GM21576 (cell line): ENCODE measurements at regions not wholly inside any gene's neighbourhood (a gene's known extent, or its start where the extent isn't known, plus 50 kb on each side); places are given as distances from the start of the nearest gene placed in this dataset.

Experiments
- ATAC-seq: cut with Tn5 transposase; IDR thresholded peaks from one replicate; pipeline ENCODE4 v1.9.1; 2021; ENCODE audit warnings: mild to moderate bottlenecking, moderate library complexity; ENCODE audit not compliant: unreplicated experiment

DNA sequence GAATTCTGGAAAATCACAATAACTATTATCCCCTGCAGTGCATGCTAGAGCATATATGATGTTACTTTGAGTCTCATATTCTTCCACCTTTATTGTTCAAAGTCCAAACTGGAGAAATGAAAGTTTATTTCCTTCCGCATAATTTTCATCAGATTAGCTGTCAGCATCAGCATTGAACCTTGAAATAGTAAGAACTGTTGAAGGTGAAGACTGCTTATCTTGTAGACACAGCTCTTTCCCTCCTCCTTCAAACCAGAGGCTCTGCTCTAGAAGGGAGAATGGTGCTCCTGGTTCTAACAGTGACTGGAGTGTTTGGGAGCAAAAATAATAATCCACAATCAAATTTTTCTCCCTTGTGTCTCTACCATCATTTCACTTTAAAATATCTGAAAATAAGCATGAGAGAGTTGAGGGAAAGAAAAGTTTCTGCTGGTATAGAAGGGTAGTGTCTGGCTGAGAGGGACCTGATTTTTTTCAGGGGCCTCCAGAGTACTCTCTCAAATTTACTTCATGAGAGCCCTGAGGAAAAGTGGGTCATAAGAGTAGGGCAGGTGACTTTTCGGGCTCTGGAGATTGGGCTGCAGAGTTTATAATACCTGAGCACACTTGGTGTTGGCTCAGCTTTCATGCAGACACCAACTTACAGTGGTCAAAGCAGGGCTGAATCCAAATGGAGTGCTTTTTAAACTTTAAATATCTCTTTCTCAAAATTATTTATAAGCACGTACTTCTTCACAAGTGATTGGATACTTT, 170.4 kb downstream of the ZDHHC21 start:
- ATAC-seq = no peak

DNA sequence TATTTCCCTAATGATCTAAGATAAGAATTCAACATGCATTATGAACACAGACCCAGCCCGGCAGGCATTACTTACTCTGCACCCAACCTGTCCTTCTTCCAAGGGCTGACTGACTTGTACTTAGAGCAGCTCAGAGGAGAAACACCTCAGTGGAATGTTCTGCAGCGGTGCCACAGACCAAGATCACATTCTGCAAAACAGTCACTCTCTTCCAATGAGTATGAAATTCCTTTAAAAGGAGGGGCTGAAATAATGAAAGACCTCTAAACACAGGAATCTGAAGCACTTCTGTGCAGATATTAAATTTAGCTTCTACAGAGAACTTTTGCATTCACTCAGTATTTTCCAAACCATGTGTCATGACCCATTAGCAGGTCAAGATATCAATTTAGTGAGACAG, 172.9 kb downstream of the ZDHHC21 start:
- no peak for ATAC-seq

DNA sequence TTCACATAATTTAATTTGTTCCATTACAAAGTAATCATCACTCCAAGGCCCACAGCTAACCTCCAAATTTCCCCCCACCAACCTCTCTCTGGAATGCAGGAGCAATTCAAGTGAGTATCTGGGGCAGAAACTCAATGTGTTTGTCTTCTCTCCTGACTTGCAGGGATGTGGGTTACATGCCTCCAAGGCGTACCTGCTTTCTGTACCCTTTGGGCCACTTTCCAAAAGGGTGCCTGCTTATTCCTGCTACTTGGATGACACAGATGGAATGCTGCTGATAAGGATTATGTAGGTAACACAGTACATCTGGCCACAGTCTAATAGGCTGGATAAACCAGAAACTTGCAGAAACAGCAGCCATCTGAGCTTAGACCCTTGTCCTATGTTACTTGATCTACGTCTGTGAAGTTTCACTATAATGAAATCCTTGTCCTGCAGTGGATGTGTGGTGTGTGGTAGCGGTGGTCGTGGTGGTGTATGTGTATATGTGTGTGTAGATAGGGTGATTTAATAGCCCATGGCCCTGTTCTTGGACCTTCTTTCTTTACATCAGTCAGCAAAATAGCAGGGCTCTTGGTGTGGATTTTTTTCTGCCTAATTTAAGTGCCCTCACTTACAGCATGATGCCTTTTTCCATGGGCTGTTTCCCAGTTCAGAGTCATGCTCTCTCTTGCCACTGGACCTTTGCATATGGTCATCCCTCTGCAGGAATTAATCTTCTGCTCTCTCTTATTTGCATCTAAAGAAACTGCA, 175.9 kb downstream of the ZDHHC21 start:
- no peak for ATAC-seq

DNA sequence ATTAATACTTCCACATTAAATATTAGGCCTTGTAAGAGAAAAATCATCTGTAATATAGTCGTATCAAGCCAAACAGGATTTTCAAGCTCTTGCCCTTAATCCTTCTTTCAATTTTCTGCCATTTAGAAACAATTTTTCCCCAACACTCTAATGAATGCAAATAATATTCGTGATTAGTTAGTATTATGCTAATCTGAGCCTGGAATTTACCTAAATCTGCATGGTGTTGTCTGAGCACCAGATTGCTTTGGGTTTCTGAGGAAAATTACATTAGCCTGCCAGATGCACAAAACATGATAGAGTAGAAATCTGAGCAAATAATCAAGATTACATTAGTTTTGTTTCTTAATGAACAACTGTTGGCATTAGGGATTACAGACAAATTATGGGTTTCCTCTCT, 176.6 kb downstream of the ZDHHC21 start:
- ATAC-seq = no peak

DNA sequence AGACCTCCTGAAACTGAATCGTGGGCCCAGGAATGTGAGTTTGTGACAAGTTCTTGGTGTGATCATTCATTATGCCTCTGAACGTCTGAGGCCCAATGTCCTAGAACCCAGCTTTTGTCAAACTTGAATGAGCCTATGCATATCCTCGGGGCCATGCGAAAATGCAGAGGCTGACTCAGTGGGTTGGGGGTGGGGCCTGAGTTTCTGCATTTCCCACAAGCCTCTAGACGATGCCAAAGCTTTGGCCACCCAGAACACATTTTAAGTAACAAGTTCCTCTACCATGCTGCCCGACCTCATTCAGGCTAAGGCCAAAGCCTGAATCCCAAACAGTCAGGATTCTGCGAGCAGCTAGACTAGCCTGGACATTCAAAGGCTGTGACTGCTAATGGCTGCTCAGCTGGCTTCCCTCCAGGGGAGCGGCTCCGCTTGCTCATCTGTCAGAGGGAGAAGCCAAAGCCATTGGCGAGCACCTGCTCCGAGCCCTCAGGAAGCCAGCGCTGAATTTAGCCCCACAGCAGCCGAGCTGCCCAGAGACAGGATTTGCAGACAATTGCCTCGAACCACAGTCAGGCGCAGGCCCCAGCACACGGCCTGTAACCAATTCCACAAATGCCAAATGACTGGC, 177.5 kb downstream of the ZDHHC21 start:
- no peak for ATAC-seq

DNA sequence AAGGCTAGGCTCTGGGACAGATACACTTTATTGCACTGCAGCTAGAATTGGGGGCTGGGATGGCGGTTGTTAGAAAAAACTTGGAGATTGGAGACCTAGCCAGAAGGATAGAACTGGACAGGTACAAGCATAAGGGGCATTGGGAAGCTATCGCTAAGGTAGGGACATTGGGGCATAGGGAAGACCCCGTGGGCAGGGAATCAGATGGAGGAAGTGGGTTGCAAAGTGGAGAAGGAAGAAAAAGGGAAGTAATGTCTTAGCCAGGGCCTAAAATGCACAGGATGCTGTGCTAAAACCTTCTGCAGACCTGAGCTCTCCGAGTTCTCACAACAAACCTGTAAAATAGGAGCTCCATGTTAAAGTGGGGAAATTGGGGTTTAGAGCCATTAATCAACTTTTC, 178.2 kb downstream of the ZDHHC21 start:
- no peak for ATAC-seq

DNA sequence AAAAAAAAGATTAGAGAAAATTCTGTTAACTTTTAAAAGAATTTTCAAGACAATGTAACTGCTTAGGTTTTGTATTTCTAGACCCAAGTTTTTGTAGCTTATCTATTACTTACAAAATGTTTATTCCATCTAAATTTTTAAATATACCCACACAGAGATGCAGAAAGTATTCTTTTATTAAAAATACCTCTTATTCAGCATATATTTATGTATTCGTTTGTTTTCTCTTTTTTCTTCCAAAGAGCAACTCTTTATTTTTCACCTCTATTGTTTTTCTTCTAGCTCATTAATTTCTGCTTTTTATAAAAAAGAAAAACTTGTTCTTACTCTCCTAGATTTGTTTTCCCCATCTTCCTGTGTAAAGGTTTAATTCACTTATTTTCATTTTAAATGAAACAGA, 180.3 kb downstream of the ZDHHC21 start:
- no peak for ATAC-seq

DNA sequence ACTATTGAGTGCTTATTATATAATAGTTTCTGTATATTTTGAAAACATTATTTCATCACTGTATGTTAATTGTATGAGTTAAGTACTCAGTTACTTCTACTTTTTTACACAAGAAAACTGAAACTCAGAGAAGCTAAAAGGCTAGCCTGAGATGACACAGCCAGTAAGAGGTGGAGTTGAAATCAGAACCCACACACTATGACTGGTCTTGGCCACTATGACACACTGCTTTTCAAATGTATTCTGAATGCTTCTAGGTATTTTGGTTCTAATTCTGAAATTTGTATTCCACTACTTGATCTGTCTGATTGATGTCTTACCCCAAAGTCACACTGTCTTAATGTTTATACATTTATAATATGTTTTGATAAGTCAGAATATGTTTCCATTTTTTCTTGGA, 181.8 kb downstream of the ZDHHC21 start:
- peak; percentile 68 for ATAC-seq

DNA sequence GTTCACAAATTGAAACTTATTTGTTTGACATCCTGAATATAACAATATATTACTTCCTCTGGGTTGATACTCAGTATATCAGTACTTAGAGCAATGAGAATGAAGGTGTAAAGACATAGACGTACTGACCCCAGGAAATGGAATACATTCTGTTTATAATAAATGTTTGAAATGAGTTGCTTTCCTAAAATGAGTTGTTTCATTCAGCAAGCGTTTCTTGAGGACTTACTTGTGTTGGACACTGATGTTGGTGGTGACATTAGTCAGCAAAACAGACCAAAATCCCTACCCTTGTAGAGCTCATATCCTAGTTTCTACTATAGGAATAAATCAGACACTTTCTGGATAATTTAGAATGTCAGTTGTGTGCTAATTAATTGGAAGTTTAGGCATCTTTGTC, 184.3 kb downstream of the ZDHHC21 start:
- ATAC-seq = no peak

DNA sequence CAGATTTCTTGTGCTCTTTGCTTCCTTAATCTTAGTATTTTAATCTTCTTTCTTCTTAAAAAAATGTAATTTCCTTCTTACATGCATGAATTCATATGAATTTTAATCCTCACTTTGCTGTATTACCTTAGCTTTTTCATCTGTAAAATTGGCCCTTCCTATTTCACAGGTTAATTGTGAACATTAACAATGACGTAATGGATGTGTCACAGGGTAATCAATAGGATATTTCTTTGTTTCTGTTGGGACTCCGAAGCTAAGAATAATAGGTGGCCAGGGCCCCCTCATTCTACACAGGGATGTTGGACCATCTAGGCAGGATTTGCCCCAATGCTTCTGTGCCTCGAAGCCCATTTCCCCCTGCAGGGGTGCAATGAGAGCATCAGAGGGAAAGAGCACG, 187.4 kb upstream of the NFIB start:
- ATAC-seq = no peak

DNA sequence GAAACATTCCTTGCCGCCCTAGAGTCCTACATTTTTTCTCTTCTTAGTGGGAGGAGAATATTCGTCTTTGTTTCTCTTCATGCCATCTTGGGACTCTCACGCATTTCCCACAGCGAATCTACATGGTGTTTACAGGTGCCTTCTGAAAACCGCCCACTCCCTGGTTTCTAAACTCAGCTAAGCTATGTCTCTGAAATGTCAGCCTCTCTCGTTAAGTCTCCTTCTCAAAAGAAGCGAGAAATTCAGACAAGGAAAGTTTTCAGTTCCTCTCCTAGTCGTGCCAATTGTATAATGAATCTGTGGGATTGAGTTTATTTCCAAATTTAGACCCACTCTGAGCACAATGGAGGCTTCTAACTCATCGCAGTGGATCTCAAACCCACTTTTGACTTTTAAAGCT, 186.8 kb upstream of the NFIB start:
- no peak for ATAC-seq

DNA sequence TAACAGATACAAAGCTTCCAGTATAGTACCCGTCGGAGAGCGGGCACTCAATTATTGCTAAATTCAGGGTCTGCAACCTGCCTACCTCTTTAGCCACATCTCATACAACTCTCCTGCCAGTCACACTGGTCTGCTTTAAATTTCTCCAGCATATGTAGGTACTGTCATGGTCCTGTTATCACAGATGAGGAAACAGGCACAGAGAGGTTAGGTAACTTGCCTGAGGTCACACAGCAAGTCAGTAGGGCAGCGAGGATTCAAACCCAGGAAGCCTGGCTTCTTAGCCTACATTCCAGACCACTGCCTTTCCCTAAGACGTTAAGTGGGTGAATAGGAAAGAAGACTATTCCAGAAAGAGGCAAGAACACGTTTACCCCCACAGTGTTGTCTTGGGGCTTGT, 186.0 kb upstream of the NFIB start:
- ATAC-seq = no peak

DNA sequence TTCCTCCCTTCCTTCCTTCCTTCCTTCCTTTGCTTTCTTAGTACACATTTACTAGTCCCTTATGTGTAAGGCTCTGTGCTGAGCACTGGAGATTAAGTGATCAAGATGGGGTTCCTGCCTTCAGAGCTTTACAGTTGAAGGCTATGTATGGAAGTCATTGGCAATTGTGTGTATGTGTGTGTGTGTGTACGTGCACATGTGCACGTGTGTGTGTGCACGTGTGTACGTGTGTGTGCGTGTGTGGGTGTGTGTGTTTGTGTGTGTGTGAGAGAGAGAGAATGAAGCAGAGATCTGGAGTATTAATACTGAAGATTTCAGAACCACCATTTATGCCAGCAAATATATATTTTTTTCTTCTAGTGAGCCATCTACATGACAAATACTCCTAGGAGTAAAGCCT, 184.9 kb upstream of the NFIB start:
- no peak for ATAC-seq

DNA sequence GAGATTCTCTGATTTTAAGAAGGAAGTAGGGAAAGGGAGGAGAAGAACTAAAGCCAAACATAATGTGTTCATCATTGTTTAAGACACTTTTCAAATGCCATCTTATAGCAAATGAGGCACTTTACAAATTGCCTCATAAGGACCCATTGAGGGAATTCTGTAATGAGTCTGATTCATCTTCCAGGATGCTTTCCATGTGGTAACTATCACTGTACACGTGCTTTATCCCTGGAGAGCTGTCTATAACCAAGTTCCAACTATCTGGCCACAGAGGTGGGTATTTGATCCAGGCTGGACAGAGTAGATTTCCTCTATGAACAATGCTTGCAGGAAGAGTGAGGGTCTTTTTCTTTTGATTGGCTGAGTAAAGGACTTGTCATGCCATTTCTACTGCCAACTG, 183.5 kb upstream of the NFIB start:
- ATAC-seq = no peak

DNA sequence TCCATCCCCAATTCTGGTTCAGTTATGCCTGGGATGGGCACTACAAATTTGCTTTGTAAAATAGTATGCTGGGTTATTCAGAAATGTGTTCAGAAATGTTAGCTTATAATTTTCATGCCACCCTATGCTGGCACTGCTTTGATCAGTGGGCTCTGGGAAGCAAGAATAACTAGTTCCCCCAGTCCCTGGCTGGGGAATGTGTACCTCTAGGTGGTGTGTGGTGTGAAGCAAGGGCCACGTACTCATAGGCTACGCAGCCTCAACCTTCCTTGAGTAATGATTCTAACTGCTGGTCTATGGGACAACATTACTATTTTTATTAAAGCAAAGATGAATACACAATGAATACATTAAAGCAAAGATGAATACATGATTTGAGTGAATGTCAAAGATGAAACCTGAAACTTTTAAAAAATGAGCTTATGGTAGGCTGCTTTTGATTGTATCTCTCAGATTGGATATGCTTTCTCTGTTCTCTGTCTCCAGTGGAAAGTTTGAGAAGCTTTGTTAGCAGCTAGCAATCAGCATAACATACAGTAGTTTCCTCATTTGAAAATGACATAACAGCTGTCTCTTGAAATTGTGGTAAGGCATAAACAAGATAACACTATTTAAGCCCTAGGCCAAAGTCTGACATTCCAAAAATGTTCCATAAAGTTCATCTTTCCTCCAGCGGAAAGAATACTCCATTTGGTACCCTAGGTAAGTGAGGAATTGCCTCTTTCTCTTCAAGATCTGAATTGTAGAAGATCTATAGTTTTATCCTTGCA, 174.7 kb upstream of the NFIB start:
- no peak for ATAC-seq

DNA sequence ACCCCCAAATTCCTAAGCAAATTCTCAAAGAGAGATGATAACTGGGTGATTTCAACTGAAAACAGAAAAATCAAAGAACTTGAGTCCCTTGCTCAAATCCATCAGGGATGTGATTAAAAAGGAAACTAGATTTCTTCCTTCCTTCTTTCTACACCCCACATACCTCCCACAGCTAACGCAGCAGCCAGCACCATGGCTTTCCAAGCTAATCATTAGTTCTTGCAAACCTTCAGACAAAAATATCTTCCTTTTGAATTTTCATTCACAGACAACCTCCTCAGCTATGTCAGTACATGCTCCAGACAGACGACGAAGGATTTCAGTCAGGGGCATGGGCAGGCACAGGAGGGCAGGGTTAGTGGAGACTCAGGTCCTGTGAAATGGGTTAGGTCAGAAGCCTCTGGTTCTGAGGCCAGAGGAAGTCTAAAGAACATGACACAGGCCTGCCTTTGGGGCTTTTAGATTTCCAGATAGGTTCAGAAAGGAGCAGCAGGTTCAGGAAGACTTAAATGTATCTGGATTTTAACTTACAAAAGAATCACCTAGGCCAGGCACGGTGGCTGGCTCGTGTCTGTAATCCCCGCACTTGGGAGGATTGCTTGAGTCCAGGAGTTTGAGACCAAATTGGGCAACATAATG, 173.7 kb upstream of the NFIB start:
- ATAC-seq = no peak

DNA sequence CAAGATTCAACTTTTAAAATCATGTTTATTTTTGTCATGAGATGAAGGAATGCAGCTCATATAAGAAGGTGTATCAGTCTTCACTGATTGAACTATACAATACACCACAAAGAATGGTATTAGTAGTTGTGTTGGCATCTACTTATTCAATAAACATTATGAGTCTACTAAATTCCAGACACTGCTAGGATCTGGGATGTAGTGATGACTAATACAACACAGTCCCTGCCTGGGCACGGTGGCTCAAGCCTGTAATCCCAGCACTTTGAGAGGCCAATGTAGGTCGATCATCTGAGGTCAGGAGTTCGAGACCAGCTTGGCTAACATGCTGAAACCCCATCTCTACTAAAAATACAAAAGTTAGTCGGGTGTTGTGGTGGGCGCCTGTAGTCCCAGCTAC, 171.4 kb upstream of the NFIB start:
- ATAC-seq = no peak

DNA sequence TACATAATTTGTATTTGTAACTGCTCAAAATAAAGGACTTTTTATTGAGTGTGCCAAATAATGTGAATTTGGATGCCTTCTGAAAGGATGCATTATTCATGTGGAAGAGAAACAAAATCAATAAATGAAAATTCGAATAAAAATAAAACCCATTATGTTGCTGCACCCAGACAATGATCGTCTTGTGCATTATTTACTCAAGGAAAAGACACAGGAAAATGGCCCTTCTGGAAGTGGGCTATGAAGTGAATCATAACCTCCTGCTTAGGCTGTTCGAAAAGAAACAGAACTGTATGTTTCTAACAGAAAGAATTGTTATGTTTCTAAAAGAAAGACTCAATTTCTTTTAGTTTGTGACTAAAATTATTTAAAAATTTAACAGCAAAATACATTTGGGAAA, 168.9 kb upstream of the NFIB start:
- no peak for ATAC-seq

DNA sequence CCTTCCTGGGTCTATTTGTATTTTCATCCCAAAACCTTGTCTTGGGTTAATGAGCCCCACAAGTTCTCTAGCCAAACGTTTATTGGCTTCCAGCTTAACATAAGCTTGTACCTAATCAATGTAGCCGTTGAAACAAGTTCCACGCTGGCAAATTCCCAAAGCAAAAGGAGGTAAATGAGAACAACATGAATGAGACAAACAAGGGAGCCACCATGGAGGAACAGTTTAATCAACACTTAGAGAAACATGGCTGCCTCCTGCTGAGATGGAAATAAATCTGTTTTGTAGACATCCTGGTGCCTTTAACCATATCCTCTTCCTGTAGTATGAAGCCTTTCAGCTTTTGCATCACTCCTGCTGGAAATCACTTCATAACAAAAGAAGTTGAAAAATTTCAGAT, 166.6 kb upstream of the NFIB start:
- ATAC-seq = no peak

DNA sequence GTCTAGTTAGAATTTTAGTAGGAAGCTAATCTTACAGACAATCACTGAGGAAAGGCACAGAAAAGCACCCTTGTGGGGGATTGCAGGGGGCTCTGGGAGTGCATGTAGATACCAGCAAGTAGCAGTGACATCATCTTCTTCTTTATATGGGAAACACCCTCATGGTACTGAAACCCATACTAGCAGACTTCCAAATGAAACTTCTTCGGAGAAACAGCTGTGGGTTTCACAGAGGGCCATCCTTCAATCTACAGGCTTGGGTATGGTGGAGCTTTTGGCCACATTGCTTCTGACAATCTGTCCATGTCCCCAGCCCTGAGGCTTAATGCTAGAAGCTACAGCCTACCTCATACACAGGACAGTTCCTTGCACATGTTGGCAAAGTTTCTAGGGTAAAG, 165.2 kb upstream of the NFIB start:
- no peak for ATAC-seq
